ENCODE measurements at regions not wholly inside any gene's neighbourhood (a gene's known extent, or its start where the extent isn't known, plus 50 kb on each side); places are given as distances from the start of the nearest gene placed in this dataset.

GRCh38 chr3:34020726-34021680 is 222.6 kb downstream of the PDCD6IP start:
- H3K36me3 Mint-ChIP-seq (ENCODE audit: low read depth): peaks cover 3% of the 10 kb centered on the region
- H3K4me3 Mint-ChIP-seq: no peak overlapping the region
- DNase-seq (ENCODE audit: low spot score): no peak
- peaks cover 2% of the 10 kb centered on the region for H3K27me3 Mint-ChIP-seq (ENCODE audit: insufficient read depth)
- no peak overlapping the region for H3K27ac Mint-ChIP-seq
- intact Hi-C loops (cut with micrococcal nuclease): no loop called here
- H3K9me3 Mint-ChIP-seq: no peaks in the 10 kb centered on the region
- H3K4me1 Mint-ChIP-seq (ENCODE audit: low read depth): peaks cover 12% of the 10 kb centered on the region

GRCh38 chr3:34022147-34022546 is 223.7 kb downstream of the PDCD6IP start:
- H3K4me3 Mint-ChIP-seq: no peak overlapping the region
- H3K27ac Mint-ChIP-seq: no peak overlapping the region
- peaks cover 2% of the 10 kb centered on the region for H3K27me3 Mint-ChIP-seq (ENCODE audit: insufficient read depth)
- H3K4me1 Mint-ChIP-seq (ENCODE audit: low read depth): peaks cover 6% of the 10 kb centered on the region
- no peak for DNase-seq (ENCODE audit: low spot score)
- H3K9me3 Mint-ChIP-seq: no peaks in the 10 kb centered on the region
- intact Hi-C loops (cut with micrococcal nuclease): no loop called here
- H3K36me3 Mint-ChIP-seq (ENCODE audit: low read depth): peaks cover 3% of the 10 kb centered on the region

- Mint-ChIP-seq H3K4me1 (ENCODE audit: low read depth) (no peaks in the 10 kb centered on the region), H3K36me3 (ENCODE audit: low read depth) (peaks cover 1% of the 10 kb centered on the region), H3K4me3 (no peak overlapping the region), H3K27ac (no peak overlapping the region), H3K27me3 (ENCODE audit: insufficient read depth) (peaks cover 2% of the 10 kb centered on the region), H3K9me3 (no peaks in the 10 kb centered on the region)
- DNase-seq (ENCODE audit: low spot score): no peak
- intact Hi-C loops (cut with micrococcal nuclease): no loop called here
Observed at GRCh38 chr3:34024447-34025240, 226.2 kb downstream of the PDCD6IP start.

DNA sequence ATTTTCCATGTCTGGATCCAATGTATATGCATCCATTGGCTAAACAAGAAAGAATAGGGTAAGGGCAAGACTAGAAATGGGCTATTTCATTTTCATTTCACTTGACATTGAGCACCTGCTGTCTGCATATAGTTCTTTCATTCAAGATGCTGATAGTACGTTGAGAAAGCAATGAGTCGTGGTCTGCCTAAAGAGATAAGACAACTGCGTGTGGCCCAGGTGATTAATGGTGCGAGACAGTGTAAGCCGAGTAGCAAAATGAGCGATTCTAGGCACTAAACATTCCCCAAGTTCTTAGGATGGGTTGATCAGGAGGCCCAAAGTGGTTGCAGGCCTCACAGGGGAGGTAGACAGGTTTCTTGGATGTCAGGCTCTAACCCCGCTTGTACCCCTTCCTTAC is 235.4 kb downstream of the PDCD6IP start:
- Mint-ChIP-seq H3K9me3 (no peaks in the 10 kb centered on the region), H3K27ac (no peak overlapping the region), H3K4me3 (no peak overlapping the region), H3K36me3 (ENCODE audit: low read depth) (no peaks in the 10 kb centered on the region), H3K27me3 (ENCODE audit: insufficient read depth) (no peaks in the 10 kb centered on the region), H3K4me1 (ENCODE audit: low read depth) (no peaks in the 10 kb centered on the region)
- intact Hi-C loops (cut with micrococcal nuclease): no loop called here
- no peak for DNase-seq (ENCODE audit: low spot score)

- intact Hi-C loops (cut with micrococcal nuclease): no loop called here
- Mint-ChIP-seq H3K4me3 (no peak overlapping the region), H3K9me3 (no peaks in the 10 kb centered on the region), H3K4me1 (ENCODE audit: low read depth) (no peaks in the 10 kb centered on the region), H3K27me3 (ENCODE audit: insufficient read depth) (no peaks in the 10 kb centered on the region), H3K36me3 (ENCODE audit: low read depth) (no peaks in the 10 kb centered on the region), H3K27ac (no peak overlapping the region)
- no peak for DNase-seq (ENCODE audit: low spot score)
Observed at GRCh38 chr3:34034840-34035239, 236.4 kb downstream of the PDCD6IP start.

GRCh38 chr3:34035775-34036174 is 237.3 kb downstream of the PDCD6IP start:
- intact Hi-C loops (cut with micrococcal nuclease): no loop called here
- Mint-ChIP-seq H3K4me3 (no peak overlapping the region), H3K27ac (no peak overlapping the region), H3K27me3 (ENCODE audit: insufficient read depth) (no peaks in the 10 kb centered on the region), H3K36me3 (ENCODE audit: low read depth) (no peaks in the 10 kb centered on the region), H3K4me1 (ENCODE audit: low read depth) (no peaks in the 10 kb centered on the region), H3K9me3 (no peaks in the 10 kb centered on the region)
- no peak for DNase-seq (ENCODE audit: low spot score)

DNA sequence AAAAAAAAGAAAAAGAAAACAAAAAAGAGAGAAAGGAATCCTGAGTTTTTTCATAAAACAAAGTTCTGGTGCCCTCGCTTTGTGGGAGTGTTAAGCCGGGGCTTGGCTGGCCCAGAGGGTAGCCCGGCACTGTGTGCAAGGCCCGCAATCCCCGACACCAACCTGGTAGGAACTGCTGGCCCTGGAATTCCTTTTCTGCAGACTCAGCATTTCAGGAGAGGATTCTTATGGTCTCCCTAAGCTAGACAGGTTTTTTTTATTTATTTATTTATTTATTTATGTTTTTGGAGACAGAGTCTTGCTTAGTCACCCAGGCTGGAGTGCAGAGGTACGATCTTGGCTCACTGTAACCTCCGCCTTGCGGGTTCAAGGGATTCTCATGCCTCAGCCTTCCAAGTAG is 238.8 kb downstream of the PDCD6IP start:
- Mint-ChIP-seq H3K9me3 (no peaks in the 10 kb centered on the region), H3K36me3 (ENCODE audit: low read depth) (no peaks in the 10 kb centered on the region), H3K27me3 (ENCODE audit: insufficient read depth) (no peaks in the 10 kb centered on the region), H3K4me3 (no peak overlapping the region), H3K4me1 (ENCODE audit: low read depth) (no peaks in the 10 kb centered on the region), H3K27ac (no peak overlapping the region)
- DNase-seq (ENCODE audit: low spot score): no peak
- intact Hi-C loops (cut with micrococcal nuclease): no loop called here

GRCh38 chr3:34038131-34038530 is 239.7 kb downstream of the PDCD6IP start:
- Mint-ChIP-seq H3K4me1 (ENCODE audit: low read depth) (no peaks in the 10 kb centered on the region), H3K36me3 (ENCODE audit: low read depth) (no peaks in the 10 kb centered on the region), H3K27ac (no peak overlapping the region), H3K4me3 (no peak overlapping the region), H3K9me3 (no peaks in the 10 kb centered on the region), H3K27me3 (ENCODE audit: insufficient read depth) (no peaks in the 10 kb centered on the region)
- no peak for DNase-seq (ENCODE audit: low spot score)
- intact Hi-C loops (cut with micrococcal nuclease): no loop called here

- Mint-ChIP-seq H3K27me3 (ENCODE audit: insufficient read depth) (peaks cover 3% of the 10 kb centered on the region), H3K36me3 (ENCODE audit: low read depth) (no peaks in the 10 kb centered on the region), H3K4me1 (ENCODE audit: low read depth) (no peaks in the 10 kb centered on the region), H3K9me3 (no peaks in the 10 kb centered on the region), H3K27ac (no peak overlapping the region), H3K4me3 (no peak overlapping the region)
- no peak for DNase-seq (ENCODE audit: low spot score)
- intact Hi-C loops (cut with micrococcal nuclease): no loop called here
Observed at GRCh38 chr3:34046154-34046553, 247.7 kb downstream of the PDCD6IP start.

- intact Hi-C loops (cut with micrococcal nuclease): no loop called here
- Mint-ChIP-seq H3K4me3 (no peak overlapping the region), H3K4me1 (ENCODE audit: low read depth) (peaks cover 19% of the 10 kb centered on the region), H3K9me3 (peaks cover 11% of the 10 kb centered on the region), H3K27me3 (ENCODE audit: insufficient read depth) (peaks cover 2% of the 10 kb centered on the region), H3K36me3 (ENCODE audit: low read depth) (no peaks in the 10 kb centered on the region), H3K27ac (no peak overlapping the region)
- DNase-seq (ENCODE audit: low spot score): no peak
Observed at GRCh38 chr3:34053626-34054025, 255.2 kb downstream of the PDCD6IP start.

DNA sequence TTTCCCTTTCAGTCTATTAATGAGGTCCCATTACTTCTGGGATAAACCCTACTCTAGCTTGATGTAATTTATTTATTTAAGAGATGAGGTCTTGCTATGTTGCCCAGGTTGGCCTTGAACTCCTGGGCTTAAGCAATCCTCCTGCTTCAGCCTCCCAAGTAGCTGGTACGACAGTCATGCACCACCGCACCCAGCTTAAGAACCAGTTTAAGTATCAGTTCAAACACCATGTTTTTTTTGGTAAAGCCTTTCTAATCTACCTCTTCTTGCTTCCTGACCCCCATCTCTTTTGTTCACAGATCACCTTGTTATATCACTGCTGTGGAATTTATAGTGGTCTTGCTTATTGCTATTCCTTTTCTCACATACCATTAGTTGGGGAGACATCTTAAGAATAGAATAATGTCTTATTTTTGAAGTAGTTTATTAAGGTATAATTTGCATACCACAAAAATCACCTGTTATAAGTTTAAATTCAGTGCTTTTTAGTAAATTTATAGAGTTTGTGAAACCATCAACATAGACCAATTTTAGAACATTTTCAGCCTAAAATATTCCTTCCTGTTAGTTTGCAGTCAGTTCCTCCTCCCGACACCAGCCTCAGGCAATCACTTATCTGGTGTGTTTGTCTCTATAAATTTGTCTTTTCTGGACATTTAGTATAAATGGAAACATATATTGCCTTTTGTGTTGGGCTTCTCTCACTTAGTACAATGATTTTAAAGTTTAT is 257.9 kb downstream of the PDCD6IP start:
- H3K9me3 Mint-ChIP-seq: peaks cover 23% of the 10 kb centered on the region
- H3K4me1 Mint-ChIP-seq (ENCODE audit: low read depth): peaks cover 19% of the 10 kb centered on the region
- DNase-seq (ENCODE audit: low spot score): no peak
- no peak overlapping the region for H3K4me3 Mint-ChIP-seq
- intact Hi-C loops (cut with micrococcal nuclease): no loop called here
- peaks cover 1% of the 10 kb centered on the region for H3K36me3 Mint-ChIP-seq (ENCODE audit: low read depth)
- peak overlapping the region; percentile 27 for H3K27ac Mint-ChIP-seq
- H3K27me3 Mint-ChIP-seq (ENCODE audit: insufficient read depth): peaks cover 4% of the 10 kb centered on the region

DNA sequence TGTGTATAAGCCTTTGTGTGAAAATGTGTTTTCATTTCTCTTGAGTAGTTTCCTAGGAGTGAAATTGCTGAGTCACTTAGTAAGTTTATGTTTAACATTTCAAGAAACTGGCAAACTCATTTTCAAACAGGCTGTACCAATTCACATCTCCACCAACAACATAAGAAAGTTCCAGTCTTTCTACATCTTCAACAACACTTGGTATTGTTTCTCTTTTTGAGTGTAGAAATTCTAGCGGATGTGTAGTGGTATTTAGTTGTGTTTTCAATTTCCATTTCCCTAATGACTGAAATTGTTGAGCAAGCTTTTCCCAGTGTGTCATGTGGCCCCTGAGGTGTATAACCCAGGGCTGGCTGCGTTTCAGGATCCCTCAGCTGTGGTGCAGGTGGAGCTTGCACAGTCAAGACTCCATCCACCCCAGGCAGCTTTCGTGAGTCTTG is 258.5 kb downstream of the PDCD6IP start:
- H3K27ac Mint-ChIP-seq: peak overlapping the region; percentile 27
- H3K36me3 Mint-ChIP-seq (ENCODE audit: low read depth): peaks cover 1% of the 10 kb centered on the region
- peak; percentile 15 for DNase-seq (ENCODE audit: low spot score)
- H3K4me3 Mint-ChIP-seq: no peak overlapping the region
- peaks cover 4% of the 10 kb centered on the region for H3K27me3 Mint-ChIP-seq (ENCODE audit: insufficient read depth)
- intact Hi-C loops (cut with micrococcal nuclease): no loop called here
- H3K9me3 Mint-ChIP-seq: peaks cover 23% of the 10 kb centered on the region
- H3K4me1 Mint-ChIP-seq (ENCODE audit: low read depth): peaks cover 19% of the 10 kb centered on the region
